Endothelial cell of umbilical vein (primary cell): ENCODE measurements at regions not wholly inside any gene's neighbourhood (a gene's known extent, or its start where the extent isn't known, plus 50 kb on each side); places are given as distances from the start of the nearest gene placed in this dataset.

Source experiments
- BruUV-seq: library from RNA; stranded (reverse); fragments of 400-500 nt; replicated peaks from 2 replicates; lab custom pipeline; 2021; lab: Mats Ljungman, UMichigan
- CTCF ChIA-PET: fragments of 300-600, 350-600 bp; sonication (Branson Sonifier 250); formaldehyde crosslinking; loops from one replicate; lab custom pipeline; 2021; ENCODE audit warnings: antibody characterized with exemption, inconsistent platforms; lab: Charles Lee
- POLR2A ChIA-PET: fragments of 300-600, 350-600 bp; sonication (Branson Sonifier 250); formaldehyde crosslinking; loops from one replicate; lab custom pipeline; 2021; ENCODE audit warnings: antibody characterized with exemption, inconsistent platforms; lab: Charles Lee
- DNase-seq: peaks from one replicate; pipeline ENCODE4 v3.0.0-alpha.2; 2011; ENCODE audit warnings: low read depth, low spot score
- FAIRE-seq: peaks from 2 replicates; lab custom pipeline; 2011; peaks lifted over from hg19 to GRCh38; lab: Jason Lieb, UNC
- H2AFZ ChIP-seq: 2 replicates; pipeline ENCODE4 v1.6.0; 2012; ENCODE audit warnings: low read depth, low read length, control low read depth, inconsistent platforms
- H3K27ac ChIP-seq: 2 replicates; pipeline ENCODE4 v1.5.1; 2011; ENCODE audit warnings: low read depth, mild to moderate bottlenecking, control low read depth, low read length, moderate library complexity; ENCODE audit not compliant: insufficient read depth
- H3K27me3 ChIP-seq, 2 experiments: 2 replicates each; pipeline versions ENCODE4 v1.6.0 to v1.6.1; 2011; ENCODE audit warnings: low read length in 2 of 2, mixed read lengths in 1 of 2; ENCODE audit not compliant: control insufficient read depth in 2 of 2, insufficient read depth in 2 of 2
- H3K36me3 ChIP-seq, 2 experiments: 2 replicates in 1 of 2; 3 replicates in 1 of 2; pipeline ENCODE4 v1.5.1; 2011; ENCODE audit warnings: low read length in 2 of 2, mild to moderate bottlenecking in 1 of 2, moderate library complexity in 1 of 2; ENCODE audit not compliant: control insufficient read depth in 2 of 2, insufficient read depth in 2 of 2; ENCODE audit errors: extremely low read depth in 1 of 2
- H3K4me1 ChIP-seq: 3 replicates; pipeline ENCODE4 v1.5.1; 2011; ENCODE audit warnings: mild to moderate bottlenecking, low read length; ENCODE audit not compliant: control insufficient read depth, insufficient read depth; ENCODE audit errors: extremely low read depth
- H3K4me2 ChIP-seq: 2 replicates; pipeline ENCODE4 v1.6.1; 2011; ENCODE audit warnings: low read length, control low read depth, mixed read lengths; ENCODE audit not compliant: insufficient read depth
- H3K4me3 ChIP-seq, 3 experiments: fragments of 200-600 bp in 1 of 3; sonication (generic), shearing (Covaris generic) in 1 of 3; replicated peaks in 1 of 3; 2 replicates each; pipeline ENCODE4 v1.5.1; 2011 to 2016; ENCODE audit warnings: control low read depth in 3 of 3, low read length in 3 of 3, mild to moderate bottlenecking in 2 of 3, inconsistent platforms in 1 of 3, low read depth in 1 of 3, moderate library complexity in 1 of 3; ENCODE audit not compliant: insufficient read depth in 1 of 3
- H3K79me2 ChIP-seq: 2 replicates; pipeline ENCODE4 v1.6.0; 2012; ENCODE audit warnings: low read length, inconsistent platforms; ENCODE audit not compliant: control insufficient read depth, insufficient read depth
- H3K9ac ChIP-seq: replicated peaks from 2 replicates; pipeline ENCODE3; 2011; ENCODE audit warnings: low read length, control low read depth; ENCODE audit not compliant: insufficient read depth; ENCODE audit errors: extremely low read depth
- H3K9me1 ChIP-seq: replicated peaks from 3 replicates; pipeline ENCODE4 v1.6.0; 2011; ENCODE audit warnings: mild to moderate bottlenecking, low read length; ENCODE audit not compliant: control insufficient read depth, insufficient read depth; ENCODE audit errors: extremely low read depth
- H3K9me3 ChIP-seq: replicated peaks from 2 replicates; pipeline ENCODE4 v1.5.1; 2012; ENCODE audit warnings: low read length, inconsistent platforms; ENCODE audit not compliant: control insufficient read depth, insufficient read depth
- H4K20me1 ChIP-seq: replicated peaks from 2 replicates; pipeline ENCODE3; 2011; ENCODE audit warnings: mild to moderate bottlenecking, low read length; ENCODE audit not compliant: control insufficient read depth, insufficient read depth; ENCODE audit errors: extremely low read depth
- EZH2 ChIP-seq: IDR thresholded peaks from 2 replicates; pipeline ENCODE4 v1.6.1; 2012; ENCODE audit warnings: borderline replicate concordance, low read depth, mild to moderate bottlenecking, moderate library complexity, low read length, inconsistent platforms; ENCODE audit not compliant: severe bottlenecking
- FOS ChIP-seq: IDR thresholded peaks from 2 replicates; pipeline ENCODE4 v1.6.1; 2011; ENCODE audit warnings: mild to moderate bottlenecking, low read length, moderate library complexity, borderline replicate concordance; ENCODE audit not compliant: insufficient read depth
- GATA2 ChIP-seq: IDR thresholded peaks from 2 replicates; pipeline ENCODE4 v1.7.0; 2011; ENCODE audit warnings: low read depth, mild to moderate bottlenecking, moderate library complexity, mixed read lengths, low read length; ENCODE audit not compliant: insufficient read length, insufficient read depth
- JUN ChIP-seq: IDR thresholded peaks from 2 replicates; pipeline ENCODE4 v1.6.1; 2011; ENCODE audit warnings: borderline replicate concordance, low read depth; ENCODE audit not compliant: insufficient read length, insufficient read depth
- MYC ChIP-seq: IDR thresholded peaks from one replicate; pipeline ENCODE4 v1.6.1; 2011; ENCODE audit warnings: mild to moderate bottlenecking, low read depth, low read length
- POLR2A ChIP-seq: IDR thresholded peaks from 2 replicates; pipeline ENCODE4 v1.6.1; 2012; ENCODE audit warnings: low read depth, mild to moderate bottlenecking, control low read depth, low read length
- POLR2AphosphoS5 ChIP-seq: IDR thresholded peaks from 2 replicates; pipeline ENCODE4 v1.6.1; 2012; ENCODE audit warnings: low read depth, mild to moderate bottlenecking, control low read depth, low read length, moderate library complexity; ENCODE audit not compliant: insufficient read depth
- dilution Hi-C: fragments of 300-500 bp; cut with MboI; formaldehyde crosslinking; loops from one replicate; pipeline ENCODE4 v1.15.0; 2019; ENCODE audit warnings: low sequenced_read_pairs; ENCODE audit not compliant: extremely low pct_ligation_motif_present
- intact Hi-C: fragments of 100-400 bp; cut with micrococcal nuclease; formaldehyde crosslinking; loops from one replicate; pipeline ENCODE4 v1.10.0; 2022
- TF ChIP-seq, protein P1 (sequence below), 2 donors: IDR thresholded peaks; 1 replicate in 1 of 2; 2 replicates in 1 of 2; pipeline ENCODE4 v1.5.1; 2011; ENCODE audit warnings: low read length in 2 of 2, mild to moderate bottlenecking in 2 of 2, moderate library complexity in 2 of 2, control low read depth in 1 of 2, inconsistent platforms in 1 of 2, low read depth in 1 of 2; ENCODE audit not compliant: insufficient read depth in 1 of 2; ENCODE audit errors: extremely low read depth in 1 of 2
- TF ChIP-seq, protein P2 (sequence below): IDR thresholded peaks from 2 replicates; pipeline ENCODE4 v1.6.1; 2011; ENCODE audit not compliant: insufficient read depth, insufficient read length

DNA sequence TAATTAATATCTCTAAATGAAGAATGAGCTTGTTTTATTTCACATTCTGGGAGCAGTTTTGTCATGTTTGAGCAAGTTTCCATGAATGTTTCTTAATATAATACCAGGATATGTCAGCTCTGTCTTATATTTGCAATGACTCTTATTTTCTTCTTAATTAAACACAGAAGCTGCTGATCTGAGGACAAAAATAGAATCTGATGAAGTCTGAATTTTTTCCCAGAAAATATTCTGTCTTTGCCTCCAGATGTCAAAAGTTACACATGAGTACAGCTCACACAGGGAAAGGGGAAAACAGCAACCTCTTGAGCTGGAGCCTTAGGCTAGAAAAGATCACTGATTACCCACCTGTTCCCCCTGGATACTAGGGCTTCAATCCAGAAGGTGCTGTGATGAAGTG is 606.6 kb upstream of the SYT4 start:
- ChIA-PET CTCF (interaction anchor here (1.5 kb wide), 1 partner anchor 9 kb away, joined by 6 read pairs; no protein-coding TSS in a partner anchor), POLR2A (no interaction called here)
- no peaks in the 10 kb centered on the region for H3K9me3 ChIP-seq
- H3K4me3 ChIP-seq, result no peak overlapping the region
- no peaks in the 10 kb centered on the region for H3K36me3 ChIP-seq
- H2AFZ ChIP-seq, result no peak overlapping the region
- no peak overlapping the region for H3K27ac ChIP-seq
- H3K79me2 ChIP-seq, result no peaks in the 10 kb centered on the region
- H3K9me1 ChIP-seq, result no peaks in the 10 kb centered on the region
- H3K27me3 ChIP-seq, result no peaks in the 10 kb centered on the region
- dilution Hi-C loops (no loop called here), intact Hi-C loops (no loop called here)
- H3K4me1 ChIP-seq, result no peaks in the 10 kb centered on the region
- no peak for TF ChIP-seq JUN
- no peak for TF ChIP-seq POLR2AphosphoS5
- no peak for TF ChIP-seq FOS
- H3K9ac ChIP-seq, result no peak overlapping the region
- FAIRE-seq (no peak), DNase-seq (no peak)
- no peak overlapping the region for H3K4me2 ChIP-seq
- no peaks in the 10 kb centered on the region for H4K20me1 ChIP-seq
- BruUV-seq, result no TSS peak

DNA sequence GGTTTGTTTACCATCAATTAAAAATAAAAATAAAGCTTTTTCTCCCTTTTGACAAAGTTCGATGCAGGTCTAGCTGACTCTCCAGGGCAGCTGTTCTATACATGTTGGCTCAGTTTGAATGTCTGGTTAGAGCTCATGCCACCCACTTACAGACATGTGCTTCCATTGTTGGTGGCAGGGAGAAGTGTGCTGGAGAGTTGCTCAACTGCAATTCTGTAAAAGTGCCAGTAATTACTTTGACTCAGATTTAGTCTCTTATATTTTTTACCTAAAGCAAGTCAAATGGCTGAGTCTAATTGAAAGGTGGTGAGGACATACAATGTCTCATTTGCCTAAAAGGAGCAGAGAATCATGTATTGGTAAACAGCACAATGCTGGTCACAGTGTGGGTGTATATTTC is 609.1 kb upstream of the SYT4 start:
- H2AFZ ChIP-seq, result no peak overlapping the region
- no peaks in the 10 kb centered on the region for H3K79me2 ChIP-seq
- dilution Hi-C loops (no loop called here), intact Hi-C loops (no loop called here)
- no peaks in the 10 kb centered on the region for H3K9me1 ChIP-seq
- no peaks in the 10 kb centered on the region for H3K36me3 ChIP-seq
- H4K20me1 ChIP-seq, result no peaks in the 10 kb centered on the region
- no TSS peak for BruUV-seq
- no peaks in the 10 kb centered on the region for H3K27me3 ChIP-seq
- H3K9ac ChIP-seq, result no peak overlapping the region
- no peak overlapping the region for H3K4me3 ChIP-seq
- H3K4me1 ChIP-seq, result no peaks in the 10 kb centered on the region
- no peak overlapping the region for H3K4me2 ChIP-seq
- FAIRE-seq (no peak), DNase-seq (no peak)
- TF ChIP-seq, protein P1, sequence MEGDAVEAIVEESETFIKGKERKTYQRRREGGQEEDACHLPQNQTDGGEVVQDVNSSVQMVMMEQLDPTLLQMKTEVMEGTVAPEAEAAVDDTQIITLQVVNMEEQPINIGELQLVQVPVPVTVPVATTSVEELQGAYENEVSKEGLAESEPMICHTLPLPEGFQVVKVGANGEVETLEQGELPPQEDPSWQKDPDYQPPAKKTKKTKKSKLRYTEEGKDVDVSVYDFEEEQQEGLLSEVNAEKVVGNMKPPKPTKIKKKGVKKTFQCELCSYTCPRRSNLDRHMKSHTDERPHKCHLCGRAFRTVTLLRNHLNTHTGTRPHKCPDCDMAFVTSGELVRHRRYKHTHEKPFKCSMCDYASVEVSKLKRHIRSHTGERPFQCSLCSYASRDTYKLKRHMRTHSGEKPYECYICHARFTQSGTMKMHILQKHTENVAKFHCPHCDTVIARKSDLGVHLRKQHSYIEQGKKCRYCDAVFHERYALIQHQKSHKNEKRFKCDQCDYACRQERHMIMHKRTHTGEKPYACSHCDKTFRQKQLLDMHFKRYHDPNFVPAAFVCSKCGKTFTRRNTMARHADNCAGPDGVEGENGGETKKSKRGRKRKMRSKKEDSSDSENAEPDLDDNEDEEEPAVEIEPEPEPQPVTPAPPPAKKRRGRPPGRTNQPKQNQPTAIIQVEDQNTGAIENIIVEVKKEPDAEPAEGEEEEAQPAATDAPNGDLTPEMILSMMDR (IDR thresholded peaks at IDR 0.05; ENCODE audit: extremely low read depth in 1 of 2, insufficient read depth in 1 of 2, low read depth in 1 of 2, low read length in 2 of 2), result no peak
- TF ChIP-seq JUN, result no peak
- TF ChIP-seq EZH2, result no peak
- no peak for TF ChIP-seq POLR2AphosphoS5
- TF ChIP-seq MYC, result no peak
- no peak for TF ChIP-seq POLR2A
- no peak for TF ChIP-seq GATA2
- no peak for TF ChIP-seq FOS
- TF ChIP-seq, protein P2, sequence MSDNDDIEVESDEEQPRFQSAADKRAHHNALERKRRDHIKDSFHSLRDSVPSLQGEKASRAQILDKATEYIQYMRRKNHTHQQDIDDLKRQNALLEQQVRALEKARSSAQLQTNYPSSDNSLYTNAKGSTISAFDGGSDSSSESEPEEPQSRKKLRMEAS, result no peak
- H3K9me3 ChIP-seq, result no peaks in the 10 kb centered on the region
- ChIA-PET POLR2A (no interaction called here), CTCF (no interaction called here)
- no peak overlapping the region for H3K27ac ChIP-seq
